Gastrocnemius medialis (tissue), 4 donors: ENCODE measurements at regions not wholly inside any gene's neighbourhood (a gene's known extent, or its start where the extent isn't known, plus 50 kb on each side); places are given as distances from the start of the nearest gene placed in this dataset.
"Not testable (repeated sequence)": the region's sequence is repeated elsewhere in the genome, so short reads cannot be mapped to it uniquely, and the experiment has no call there.

Source experiments
- ATAC-seq, 2 donors: fragments of 150-250 bp; one replicate each; pipeline ENCODE4 v1.9.1; 2016
- DNase-seq, 2 donors: peaks; one replicate each; pipeline ENCODE4 v3.0.0-alpha.2; 2019
- H3K27ac ChIP-seq, 4 donors: fragments of 200-600 bp; sonication (generic); 1 replicate in 1 of 4; 2 replicates in 3 of 4; pipeline ENCODE4 v1.5.1; 2016 to 2018; ENCODE audit warnings: mild to moderate bottlenecking in 2 of 4, moderate library complexity in 1 of 4
- H3K27me3 ChIP-seq, 3 donors: fragments of 200-600 bp; sonication (generic) in 2 of 3; 1 replicate in 1 of 3; 2 replicates in 2 of 3; pipeline versions ENCODE4 v1.5.1 to v1.6.0; 2016 to 2019; ENCODE audit warnings: mild to moderate bottlenecking in 1 of 3, moderate library complexity in 1 of 3
- H3K36me3 ChIP-seq, 2 donors: fragments of 200-600 bp; sonication (generic) in 1 of 2; one replicate each; pipeline ENCODE4 v1.5.1; 2017 to 2018
- H3K4me1 ChIP-seq, 2 donors: fragments of 200-600 bp; sonication (generic) in 1 of 2; one replicate each; pipeline ENCODE4 v1.5.1; 2016 to 2017; ENCODE audit warnings: mild to moderate bottlenecking in 2 of 2
- H3K4me3 ChIP-seq, 4 donors: fragments of 200-600 bp; sonication (generic) in 3 of 4; 1 replicate in 1 of 4; 2 replicates in 3 of 4; pipeline ENCODE4 v1.5.1; 2016 to 2019; ENCODE audit warnings: mild to moderate bottlenecking in 2 of 4
- H3K9me3 ChIP-seq, 3 donors: fragments of 200-600 bp; sonication (generic) in 2 of 3; 1 replicate in 1 of 3; 2 replicates in 2 of 3; pipeline ENCODE4 v1.5.1; 2016 to 2019
- POLR2A ChIP-seq, 2 donors: fragments of 450-650 bp; IDR thresholded peaks; one replicate each; pipeline ENCODE4 v1.6.1; 2017; ENCODE audit warnings: antibody characterized with exemption in 2 of 2, mild to moderate bottlenecking in 2 of 2, moderate library complexity in 2 of 2
- in situ Hi-C, 4 donors: fragments of 200-750 bp; cut with MboI; loops; one replicate each; pipeline versions ENCODE4 v1.15.0 to v1.8.0; 2017; ENCODE audit warnings: low sequenced_read_pairs in 4 of 4
- intact Hi-C: fragments of 100-400 bp; cut with DNase I; formaldehyde crosslinking; loops from one replicate; pipeline ENCODE4 v1.15.1; 2023; ENCODE audit warnings: low total_unique reads
- TF ChIP-seq, protein P1 (sequence below), 5 experiments: fragments of 450-650 bp in 3 of 5; fragments of 200-600 bp in 2 of 5; sonication (generic) in 2 of 5; IDR thresholded peaks in 4 of 5; conservative IDR thresholded peaks in 1 of 5; 1 replicate in 4 of 5; 2 replicates in 1 of 5; pipeline ENCODE4 v1.5.1; 2016 to 2019; ENCODE audit warnings: antibody characterized with exemption in 5 of 5, mild to moderate bottlenecking in 3 of 5, moderate library complexity in 3 of 5

DNA sequence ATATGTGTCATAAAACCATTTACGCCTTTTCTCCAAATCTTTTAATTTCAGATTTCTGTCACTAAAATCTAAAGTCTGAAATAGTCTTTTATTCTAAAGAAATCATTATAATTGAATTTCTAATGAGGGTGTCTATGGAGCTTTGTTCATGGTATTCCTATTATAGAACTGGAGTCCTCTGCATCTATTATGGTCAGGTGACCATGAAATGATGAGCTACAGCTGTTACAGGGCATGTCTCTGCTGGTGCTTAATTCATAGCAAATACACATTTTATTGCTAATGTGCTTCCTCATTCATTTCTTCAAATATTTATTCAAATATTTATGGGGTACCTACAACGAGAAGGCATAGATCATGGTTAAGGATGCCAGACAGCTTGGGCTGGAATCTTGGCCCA lies 126.1 kb downstream of the NAA11 start:
- no peak for DNase-seq
- Histone ChIP-seq H3K4me3 (no peak overlapping the region), H3K36me3 (no peaks in the 10 kb centered on the region), H3K4me1 (no peaks in the 10 kb centered on the region), H3K9me3 (no peaks in the 10 kb centered on the region), H3K27me3 (no peaks in the 10 kb centered on the region), H3K27ac (no peak overlapping the region)
- intact Hi-C loops (no loop called here), in situ Hi-C loops (no loop called here)
- no peak for TF ChIP-seq POLR2A (IDR thresholded peaks at IDR 0.05)
- TF ChIP-seq, protein P1, sequence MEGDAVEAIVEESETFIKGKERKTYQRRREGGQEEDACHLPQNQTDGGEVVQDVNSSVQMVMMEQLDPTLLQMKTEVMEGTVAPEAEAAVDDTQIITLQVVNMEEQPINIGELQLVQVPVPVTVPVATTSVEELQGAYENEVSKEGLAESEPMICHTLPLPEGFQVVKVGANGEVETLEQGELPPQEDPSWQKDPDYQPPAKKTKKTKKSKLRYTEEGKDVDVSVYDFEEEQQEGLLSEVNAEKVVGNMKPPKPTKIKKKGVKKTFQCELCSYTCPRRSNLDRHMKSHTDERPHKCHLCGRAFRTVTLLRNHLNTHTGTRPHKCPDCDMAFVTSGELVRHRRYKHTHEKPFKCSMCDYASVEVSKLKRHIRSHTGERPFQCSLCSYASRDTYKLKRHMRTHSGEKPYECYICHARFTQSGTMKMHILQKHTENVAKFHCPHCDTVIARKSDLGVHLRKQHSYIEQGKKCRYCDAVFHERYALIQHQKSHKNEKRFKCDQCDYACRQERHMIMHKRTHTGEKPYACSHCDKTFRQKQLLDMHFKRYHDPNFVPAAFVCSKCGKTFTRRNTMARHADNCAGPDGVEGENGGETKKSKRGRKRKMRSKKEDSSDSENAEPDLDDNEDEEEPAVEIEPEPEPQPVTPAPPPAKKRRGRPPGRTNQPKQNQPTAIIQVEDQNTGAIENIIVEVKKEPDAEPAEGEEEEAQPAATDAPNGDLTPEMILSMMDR (IDR thresholded peaks at IDR 0.05 in 4 of 5, conservative IDR thresholded peaks at IDR 0.05 in 1 of 5): no peak
- no peak for ATAC-seq

DNA sequence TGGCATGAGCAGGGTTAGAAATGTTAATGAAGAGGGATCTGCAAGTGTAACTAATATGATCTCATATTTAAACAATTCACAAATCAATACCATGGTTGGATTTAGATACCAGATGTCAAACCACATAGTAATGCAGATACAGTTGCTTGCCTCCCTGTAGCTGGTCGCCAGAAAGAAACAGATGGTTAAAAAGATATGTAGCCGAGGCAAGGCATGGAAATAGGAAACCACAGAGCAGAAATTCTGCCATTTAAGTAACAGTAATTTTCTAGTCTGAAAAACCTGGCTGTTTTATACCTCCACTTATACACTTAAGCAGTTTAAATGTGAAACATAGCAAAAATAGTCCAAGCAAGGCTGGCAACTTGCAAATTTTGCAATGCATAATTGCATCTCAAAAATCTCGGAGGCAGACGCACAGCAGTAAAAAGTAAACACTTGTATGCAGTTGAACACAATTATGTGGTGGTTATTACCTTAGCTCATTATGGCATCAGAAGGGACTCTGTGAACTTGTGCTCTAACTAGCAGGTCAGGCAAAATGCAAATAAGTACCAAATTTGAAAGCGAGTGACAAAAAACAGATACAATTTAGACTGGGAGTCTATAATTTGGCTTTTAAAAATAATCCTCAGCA lies 126.8 kb downstream of the NAA11 start:
- DNase-seq (no peak), ATAC-seq (no peak)
- no peaks in the 10 kb centered on the region for H3K27me3 ChIP-seq
- H3K27ac ChIP-seq: no peak overlapping the region
- no peak overlapping the region for H3K4me3 ChIP-seq
- in situ Hi-C loops: no loop called here
- TF ChIP-seq, protein P1 (IDR thresholded peaks at IDR 0.05 in 4 of 5, conservative IDR thresholded peaks at IDR 0.05 in 1 of 5): no peak
- no peak for TF ChIP-seq POLR2A (IDR thresholded peaks at IDR 0.05)
- intact Hi-C loops: no loop called here
- H3K36me3 ChIP-seq: no peaks in the 10 kb centered on the region
- H3K9me3 ChIP-seq: no peaks in the 10 kb centered on the region
- H3K4me1 ChIP-seq: no peaks in the 10 kb centered on the region

DNA sequence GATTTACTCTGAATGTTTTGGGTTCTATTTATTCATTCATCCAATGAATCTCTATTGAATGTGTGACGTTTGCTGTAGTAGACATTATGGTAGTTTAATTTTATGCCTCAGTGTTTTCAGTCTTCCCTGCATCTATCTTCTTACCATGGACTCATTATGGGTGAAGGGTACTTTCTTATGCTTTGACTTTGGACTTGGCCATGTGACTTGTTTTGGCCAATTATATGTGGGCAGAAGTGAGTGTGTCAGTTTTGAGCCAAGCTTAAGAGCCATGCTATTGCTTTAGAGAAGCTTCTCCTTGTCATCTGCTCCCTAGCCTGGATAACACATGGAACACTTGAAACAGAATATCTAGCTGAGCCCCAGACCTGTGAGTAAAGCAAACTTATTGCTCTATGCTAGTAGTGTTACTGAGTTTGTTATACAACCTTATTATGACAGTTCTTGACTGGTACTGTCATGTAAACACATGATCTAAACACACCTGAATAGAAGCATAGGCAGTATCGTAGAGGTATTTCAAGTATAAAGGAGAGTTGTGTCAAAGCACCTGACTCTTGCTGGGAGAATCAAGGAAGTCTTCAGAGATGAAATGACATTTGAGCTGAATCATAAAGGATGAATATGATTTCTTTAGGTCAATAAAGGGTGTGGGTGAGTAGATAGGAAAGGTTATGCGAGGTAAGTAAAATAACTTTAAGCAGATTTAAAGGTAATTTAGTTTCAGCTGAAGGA lies 128.4 kb downstream of the NAA11 start:
- in situ Hi-C loops (no loop called here), intact Hi-C loops (no loop called here)
- Histone ChIP-seq H3K36me3 (no peaks in the 10 kb centered on the region), H3K27me3 (no peaks in the 10 kb centered on the region), H3K4me1 (no peaks in the 10 kb centered on the region), H3K27ac (no peak overlapping the region), H3K4me3 (no peak overlapping the region), H3K9me3 (no peaks in the 10 kb centered on the region)
- no peak for DNase-seq
- no peak for ATAC-seq
- TF ChIP-seq, protein P1 (IDR thresholded peaks at IDR 0.05 in 4 of 5, conservative IDR thresholded peaks at IDR 0.05 in 1 of 5): no peak
- no peak for TF ChIP-seq POLR2A (IDR thresholded peaks at IDR 0.05)

DNA sequence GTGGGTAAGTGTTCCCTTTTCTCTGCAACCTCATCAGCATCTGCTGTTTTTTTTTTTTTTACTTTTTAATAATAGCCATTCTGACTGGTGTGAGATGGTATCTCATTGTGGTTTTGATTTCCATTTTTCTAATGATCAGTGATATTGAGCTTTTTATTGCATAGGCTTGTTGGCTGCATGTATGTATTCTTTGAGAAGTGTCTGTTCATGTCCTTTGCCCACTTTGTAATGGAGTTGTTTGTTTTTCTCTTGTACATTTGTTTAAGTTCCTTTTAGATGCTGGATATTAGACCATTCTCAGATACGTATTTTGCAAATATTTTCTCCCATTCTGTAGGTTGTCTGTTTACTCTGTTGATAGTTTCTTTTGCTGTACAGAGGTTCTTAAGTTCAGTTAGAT lies 134.6 kb downstream of the NAA11 start:
- DNase-seq, in situ Hi-C loops, H3K36me3 ChIP-seq, H3K27ac ChIP-seq, H3K9me3 ChIP-seq, ATAC-seq, H3K27me3 ChIP-seq, intact Hi-C loops, H3K4me1 ChIP-seq, H3K4me3 ChIP-seq: not testable (repeated sequence)

DNA sequence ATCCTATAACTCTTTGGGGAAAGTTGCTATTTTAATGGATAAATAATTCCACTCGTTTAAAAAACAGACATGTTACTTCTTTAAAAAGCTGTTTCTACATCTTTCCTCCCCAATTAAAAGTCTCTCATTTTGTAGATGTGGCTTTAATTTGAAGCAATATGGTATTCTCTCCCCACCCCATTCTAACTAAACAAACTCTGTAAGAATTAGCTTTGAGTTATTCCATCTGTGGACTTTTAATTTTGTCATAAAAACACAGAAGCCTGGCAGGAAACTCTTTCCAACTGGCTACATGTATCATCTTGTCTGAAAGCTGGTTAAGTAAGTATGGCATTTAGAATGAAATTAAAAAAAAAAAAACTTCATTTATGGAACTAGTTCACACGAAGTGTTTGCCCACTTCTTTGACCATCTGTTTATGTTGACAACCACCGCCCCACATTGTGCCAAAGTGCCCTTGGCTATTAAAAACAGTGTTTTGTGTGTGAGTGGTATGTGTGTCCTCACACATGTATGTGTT lies 140.3 kb downstream of the NAA11 start:
- H3K4me1 ChIP-seq: no peaks in the 10 kb centered on the region
- in situ Hi-C loops: no loop called here
- H3K36me3 ChIP-seq: no peaks in the 10 kb centered on the region
- no peak for TF ChIP-seq POLR2A (IDR thresholded peaks at IDR 0.05)
- TF ChIP-seq, protein P1 (IDR thresholded peaks at IDR 0.05 in 4 of 5, conservative IDR thresholded peaks at IDR 0.05 in 1 of 5): no peak
- ATAC-seq (no peak), DNase-seq (no peak)
- no peaks in the 10 kb centered on the region for H3K9me3 ChIP-seq
- no peak overlapping the region for H3K4me3 ChIP-seq
- H3K27me3 ChIP-seq: no peaks in the 10 kb centered on the region
- no peak overlapping the region for H3K27ac ChIP-seq
- intact Hi-C loops: no loop called here
